ENCODE measurements at regions not wholly inside any gene's neighbourhood (a gene's known extent, or its start where the extent isn't known, plus 50 kb on each side); places are given as distances from the start of the nearest gene placed in this dataset.

- no peak overlapping the region for H3K27ac ChIP-seq
- no peak overlapping the region for H3K4me3 ChIP-seq (ENCODE audit: low read depth, low read length)
- DNase-seq = no peak
- TF ChIP-seq, protein P1, sequence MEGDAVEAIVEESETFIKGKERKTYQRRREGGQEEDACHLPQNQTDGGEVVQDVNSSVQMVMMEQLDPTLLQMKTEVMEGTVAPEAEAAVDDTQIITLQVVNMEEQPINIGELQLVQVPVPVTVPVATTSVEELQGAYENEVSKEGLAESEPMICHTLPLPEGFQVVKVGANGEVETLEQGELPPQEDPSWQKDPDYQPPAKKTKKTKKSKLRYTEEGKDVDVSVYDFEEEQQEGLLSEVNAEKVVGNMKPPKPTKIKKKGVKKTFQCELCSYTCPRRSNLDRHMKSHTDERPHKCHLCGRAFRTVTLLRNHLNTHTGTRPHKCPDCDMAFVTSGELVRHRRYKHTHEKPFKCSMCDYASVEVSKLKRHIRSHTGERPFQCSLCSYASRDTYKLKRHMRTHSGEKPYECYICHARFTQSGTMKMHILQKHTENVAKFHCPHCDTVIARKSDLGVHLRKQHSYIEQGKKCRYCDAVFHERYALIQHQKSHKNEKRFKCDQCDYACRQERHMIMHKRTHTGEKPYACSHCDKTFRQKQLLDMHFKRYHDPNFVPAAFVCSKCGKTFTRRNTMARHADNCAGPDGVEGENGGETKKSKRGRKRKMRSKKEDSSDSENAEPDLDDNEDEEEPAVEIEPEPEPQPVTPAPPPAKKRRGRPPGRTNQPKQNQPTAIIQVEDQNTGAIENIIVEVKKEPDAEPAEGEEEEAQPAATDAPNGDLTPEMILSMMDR (IDR thresholded peaks at IDR 0.05; ENCODE audit: low read depth, low read length, missing control alignments) = peak; percentile 3
- in situ Hi-C loops (cut with HindIII; ENCODE audit: low pct_ligation_motif_present, low sequenced_read_pairs) = no loop called here
- peaks cover 21% of the 10 kb centered on the region for H3K27me3 ChIP-seq (replicated peaks)
- no peaks in the 10 kb centered on the region for H3K36me3 ChIP-seq (replicated peaks)
Measured at GRCh38 chr7:157467496-157468212, 130.8 kb downstream of the DNAJB6 start.

DNA sequence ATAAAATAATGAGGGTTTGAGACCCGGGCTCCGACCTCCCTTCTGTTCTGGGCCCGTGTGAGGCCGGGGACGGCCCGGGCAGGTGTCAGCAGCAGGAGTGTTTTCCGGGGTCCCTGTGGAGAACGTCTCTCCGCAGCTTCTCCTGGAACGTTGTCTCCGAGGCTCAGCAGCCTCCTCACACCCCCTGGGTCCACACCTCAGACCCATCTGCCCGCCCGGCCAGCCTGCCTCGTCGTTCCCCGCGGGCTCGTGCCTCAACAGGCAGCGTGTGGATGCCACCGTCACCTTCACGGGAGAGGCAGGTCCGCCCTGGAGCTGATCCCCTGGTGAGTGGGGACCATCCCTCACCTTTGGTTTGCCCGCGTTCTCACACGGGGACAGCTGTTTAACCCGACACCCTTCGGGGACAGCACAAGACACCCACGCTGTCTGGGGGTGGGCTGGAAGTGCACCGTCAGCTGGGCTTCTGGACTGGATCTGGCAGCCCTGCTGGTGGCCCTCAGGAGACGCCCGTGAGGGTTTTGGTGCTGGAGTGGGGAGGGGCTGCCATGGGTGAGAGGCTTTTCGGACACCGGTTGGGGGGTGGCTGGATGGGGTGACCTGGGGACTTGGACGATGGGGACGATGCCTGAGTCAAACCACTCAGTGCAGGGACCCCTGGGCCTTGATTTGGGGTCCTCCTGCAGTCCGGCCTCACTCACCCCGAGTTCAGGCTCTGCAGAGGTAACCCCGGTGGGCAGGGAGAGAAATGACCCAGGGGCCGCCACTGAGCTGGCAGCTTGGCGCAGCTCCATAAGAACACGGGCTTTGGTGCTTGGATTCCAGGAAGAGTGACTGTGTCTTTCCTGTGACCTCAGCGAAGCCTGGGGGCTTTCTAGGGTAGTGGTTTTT is 131.7 kb downstream of the DNAJB6 start:
- H3K36me3 ChIP-seq (replicated peaks) = no peaks in the 10 kb centered on the region
- in situ Hi-C loops (cut with HindIII; ENCODE audit: low pct_ligation_motif_present, low sequenced_read_pairs) = no loop called here
- H3K27ac ChIP-seq = no peak overlapping the region
- TF ChIP-seq, protein P1 (IDR thresholded peaks at IDR 0.05; ENCODE audit: low read depth, low read length, missing control alignments) = no peak
- H3K27me3 ChIP-seq (replicated peaks) = peaks cover 21% of the 10 kb centered on the region
- DNase-seq = no peak
- no peak overlapping the region for H3K4me3 ChIP-seq (ENCODE audit: low read depth, low read length)

DNA sequence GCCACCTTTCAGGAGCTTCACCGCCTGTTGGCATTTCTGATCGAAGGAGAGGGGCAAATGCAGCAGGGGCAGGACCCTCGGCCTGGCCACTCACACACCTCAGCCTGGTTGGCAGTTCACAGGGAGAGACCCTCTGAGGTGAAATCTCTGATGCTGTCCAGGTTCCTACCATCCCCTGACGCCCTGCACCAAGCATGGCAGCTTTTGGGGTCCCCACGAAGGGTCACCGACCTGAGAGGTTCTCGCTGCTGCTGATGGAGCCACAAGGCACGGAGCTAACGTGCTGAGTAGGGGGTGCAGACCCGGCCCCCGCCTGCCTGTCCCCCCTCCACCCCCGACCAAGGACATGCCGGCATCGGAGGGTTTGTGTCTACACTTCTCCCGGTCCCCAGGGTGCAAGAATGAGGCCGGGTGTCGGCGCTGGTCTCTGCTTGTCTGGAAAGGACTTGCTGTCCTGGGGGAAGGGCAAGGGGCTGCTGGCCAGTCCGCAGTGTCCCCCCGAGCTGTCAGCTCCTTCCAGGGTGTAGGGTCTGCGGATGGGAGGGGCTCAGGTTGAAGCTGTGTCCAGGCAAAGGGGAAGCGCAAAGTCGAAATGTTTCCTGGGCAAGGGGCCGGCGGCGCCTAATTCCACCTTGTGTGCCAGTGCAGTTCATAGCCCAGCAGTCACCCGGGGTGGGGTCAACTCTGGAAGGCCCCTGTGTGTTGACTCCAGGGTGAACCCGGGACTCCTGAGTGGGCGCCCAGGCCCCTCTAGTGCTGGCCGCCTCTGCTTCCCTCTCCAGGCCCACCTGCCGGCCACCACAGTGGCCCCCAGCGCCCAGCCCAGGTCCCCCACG is 132.6 kb downstream of the DNAJB6 start:
- TF ChIP-seq, protein P1 (IDR thresholded peaks at IDR 0.05; ENCODE audit: low read depth, low read length, missing control alignments) = no peak
- Histone ChIP-seq H3K36me3 (replicated peaks) (no peaks in the 10 kb centered on the region), H3K27me3 (replicated peaks) (peaks cover 21% of the 10 kb centered on the region), H3K27ac (no peak overlapping the region), H3K4me3 (ENCODE audit: low read depth, low read length) (no peak overlapping the region)
- no peak for DNase-seq
- in situ Hi-C loops (cut with HindIII; ENCODE audit: low pct_ligation_motif_present, low sequenced_read_pairs) = no loop called here

DNA sequence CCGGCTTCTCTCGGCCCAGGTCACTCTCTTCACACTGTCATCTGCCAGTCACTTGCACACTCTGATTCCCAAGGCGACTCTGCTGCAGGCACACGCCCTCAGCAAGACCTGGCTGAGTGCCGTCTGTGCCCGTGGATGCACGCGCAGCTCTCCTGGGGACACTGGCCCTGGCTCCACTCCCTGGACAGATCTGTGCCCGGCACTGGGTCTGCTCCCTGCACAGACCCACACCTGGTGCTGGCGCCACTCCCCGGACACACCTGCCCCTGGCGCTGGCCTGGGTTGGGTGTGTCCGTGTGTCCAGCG is 133.2 kb downstream of the DNAJB6 start:
- no peak for DNase-seq
- TF ChIP-seq, protein P1 (IDR thresholded peaks at IDR 0.05; ENCODE audit: low read depth, low read length, missing control alignments) = no peak
- no peak overlapping the region for H3K27ac ChIP-seq
- H3K27me3 ChIP-seq (replicated peaks) = peaks cover 16% of the 10 kb centered on the region
- H3K36me3 ChIP-seq (replicated peaks) = no peaks in the 10 kb centered on the region
- in situ Hi-C loops (cut with HindIII; ENCODE audit: low pct_ligation_motif_present, low sequenced_read_pairs) = no loop called here
- no peak overlapping the region for H3K4me3 ChIP-seq (ENCODE audit: low read depth, low read length)

- Histone ChIP-seq H3K4me3 (ENCODE audit: low read depth, low read length) (no peak overlapping the region), H3K36me3 (replicated peaks) (no peaks in the 10 kb centered on the region), H3K27me3 (replicated peaks) (peaks cover 9% of the 10 kb centered on the region), H3K27ac (no peak overlapping the region)
- TF ChIP-seq, protein P1 (IDR thresholded peaks at IDR 0.05; ENCODE audit: low read depth, low read length, missing control alignments) = no peak
- no peak for DNase-seq
- in situ Hi-C loops (cut with HindIII; ENCODE audit: low pct_ligation_motif_present, low sequenced_read_pairs) = no loop called here
Measured at GRCh38 chr7:157470701-157471131, 133.9 kb downstream of the DNAJB6 start.
